H1 (cell line): ENCODE measurements at regions not wholly inside any gene's neighbourhood (a gene's known extent, or its start where the extent isn't known, plus 50 kb on each side); places are given as distances from the start of the nearest gene placed in this dataset.

ENCODE experiments used
- BCL11A ChIP-seq, 2 experiments: IDR thresholded peaks; one replicate each; pipeline ENCODE4 v1.6.1; 2011; ENCODE audit warnings: low read depth in 2 of 2, low read length in 2 of 2, mild to moderate bottlenecking in 2 of 2
- CEBPB ChIP-seq: IDR thresholded peaks from 2 replicates; pipeline ENCODE4 v1.6.1; 2012; ENCODE audit warnings: low read depth, low read length
- EZH2 ChIP-seq: fragments of 200-600 bp; sonication (generic); IDR thresholded peaks from 2 replicates; pipeline ENCODE4 v1.7.1; 2012; ENCODE audit warnings: low read depth, mild to moderate bottlenecking, moderate library complexity, low read length, inconsistent platforms; ENCODE audit not compliant: severe bottlenecking
- FOSL1 ChIP-seq: IDR thresholded peaks from 2 replicates; pipeline ENCODE4 v1.6.1; 2011; ENCODE audit warnings: mild to moderate bottlenecking, low read depth, low read length, moderate library complexity; ENCODE audit not compliant: insufficient read depth
- POLR2A ChIP-seq, 2 experiments: IDR thresholded peaks; 1 replicate in 1 of 2; 2 replicates in 1 of 2; pipeline ENCODE4 v1.6.1; 2011; ENCODE audit warnings: low read depth in 2 of 2, low read length in 2 of 2, mild to moderate bottlenecking in 2 of 2; ENCODE audit errors: control extremely low read depth in 1 of 2
- POLR2AphosphoS5 ChIP-seq: IDR thresholded peaks from 2 replicates; pipeline ENCODE4 v1.6.1; 2011; ENCODE audit warnings: low read depth, low read length
- RAD21 ChIP-seq, 2 experiments: IDR thresholded peaks in 1 of 2; conservative IDR thresholded peaks in 1 of 2; 2 replicates each; pipeline ENCODE4 v1.6.1; 2011; ENCODE audit warnings: low read depth in 2 of 2, low read length in 2 of 2, improper control_type of control experiment in 1 of 2, inconsistent platforms in 1 of 2, mild to moderate bottlenecking in 1 of 2, moderate library complexity in 1 of 2
- RFX5 ChIP-seq: IDR thresholded peaks from 2 replicates; pipeline ENCODE4 v1.6.1; 2011; ENCODE audit warnings: low read depth, low read length, improper control_type of control experiment, borderline replicate concordance
- SIN3A ChIP-seq, 2 experiments: IDR thresholded peaks in 1 of 2; conservative IDR thresholded peaks in 1 of 2; 2 replicates each; pipeline ENCODE4 v1.6.1; 2011 to 2012; ENCODE audit warnings: low read length in 2 of 2, improper control_type of control experiment in 1 of 2, low read depth in 1 of 2, mild to moderate bottlenecking in 1 of 2
- TBP ChIP-seq: IDR thresholded peaks from 2 replicates; pipeline ENCODE4 v1.6.1; 2011; ENCODE audit warnings: low read depth, low read length, improper control_type of control experiment
- ZNF274 ChIP-seq: IDR thresholded peaks from 2 replicates; pipeline ENCODE4 v1.7.0; 2012; ENCODE audit warnings: low read length, borderline replicate concordance; ENCODE audit errors: extremely low read depth
- TF ChIP-seq, protein P1 (sequence below), 3 experiments: IDR thresholded peaks; 1 replicate in 2 of 3; 2 replicates in 1 of 3; pipeline versions ENCODE4 v1.5.1 to v1.6.1; 2011; ENCODE audit warnings: low read length in 3 of 3, mild to moderate bottlenecking in 3 of 3, inconsistent platforms in 2 of 3, low read depth in 1 of 3, moderate library complexity in 1 of 3; ENCODE audit not compliant: insufficient read depth in 1 of 3; ENCODE audit errors: control extremely low read depth in 1 of 3
- TF ChIP-seq, protein P2 (sequence below): IDR thresholded peaks from 2 replicates; pipeline ENCODE4 v1.6.1; 2012; ENCODE audit warnings: inconsistent platforms

DNA sequence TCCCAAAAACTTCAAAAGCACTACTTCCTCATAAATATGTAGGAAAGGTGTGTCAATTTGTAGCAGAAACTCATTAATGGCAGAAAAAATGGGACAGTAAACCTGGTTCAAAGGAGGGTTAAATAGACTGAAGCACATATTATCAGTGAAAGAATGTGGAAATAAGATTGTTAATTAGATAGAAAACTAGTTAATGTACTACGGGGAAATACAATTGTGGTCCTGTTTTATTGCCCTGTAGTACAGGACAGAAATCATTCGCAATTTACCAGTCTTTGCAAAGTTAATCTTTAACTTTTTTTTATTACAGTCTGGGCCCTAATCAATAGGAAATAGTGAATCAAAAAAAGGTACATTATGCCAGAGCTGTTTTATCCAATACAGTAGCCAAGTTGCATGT is 82.0 kb upstream of the PAK5 start:
- TF ChIP-seq FOSL1: no peak
- TF ChIP-seq, protein P1, sequence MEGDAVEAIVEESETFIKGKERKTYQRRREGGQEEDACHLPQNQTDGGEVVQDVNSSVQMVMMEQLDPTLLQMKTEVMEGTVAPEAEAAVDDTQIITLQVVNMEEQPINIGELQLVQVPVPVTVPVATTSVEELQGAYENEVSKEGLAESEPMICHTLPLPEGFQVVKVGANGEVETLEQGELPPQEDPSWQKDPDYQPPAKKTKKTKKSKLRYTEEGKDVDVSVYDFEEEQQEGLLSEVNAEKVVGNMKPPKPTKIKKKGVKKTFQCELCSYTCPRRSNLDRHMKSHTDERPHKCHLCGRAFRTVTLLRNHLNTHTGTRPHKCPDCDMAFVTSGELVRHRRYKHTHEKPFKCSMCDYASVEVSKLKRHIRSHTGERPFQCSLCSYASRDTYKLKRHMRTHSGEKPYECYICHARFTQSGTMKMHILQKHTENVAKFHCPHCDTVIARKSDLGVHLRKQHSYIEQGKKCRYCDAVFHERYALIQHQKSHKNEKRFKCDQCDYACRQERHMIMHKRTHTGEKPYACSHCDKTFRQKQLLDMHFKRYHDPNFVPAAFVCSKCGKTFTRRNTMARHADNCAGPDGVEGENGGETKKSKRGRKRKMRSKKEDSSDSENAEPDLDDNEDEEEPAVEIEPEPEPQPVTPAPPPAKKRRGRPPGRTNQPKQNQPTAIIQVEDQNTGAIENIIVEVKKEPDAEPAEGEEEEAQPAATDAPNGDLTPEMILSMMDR (IDR thresholded peaks at IDR 0.05; ENCODE audit: control extremely low read depth in 1 of 3, insufficient read depth in 1 of 3, low read depth in 1 of 3, low read length in 3 of 3): no peak
- TF ChIP-seq BCL11A (IDR thresholded peaks at IDR 0.05; ENCODE audit: low read depth in 2 of 2, low read length in 2 of 2): no peak
- TF ChIP-seq ZNF274: no peak
- TF ChIP-seq RFX5: no peak
- no peak for TF ChIP-seq CEBPB
- no peak for TF ChIP-seq TBP
- no peak for TF ChIP-seq POLR2A (IDR thresholded peaks at IDR 0.05; ENCODE audit: control extremely low read depth in 1 of 2, low read depth in 2 of 2, low read length in 2 of 2)
- no peak for TF ChIP-seq RAD21 (IDR thresholded peaks at IDR 0.05 in 1 of 2, conservative IDR thresholded peaks at IDR 0.05 in 1 of 2; ENCODE audit: low read depth in 2 of 2, low read length in 2 of 2)
- no peak for TF ChIP-seq SIN3A (conservative IDR thresholded peaks at IDR 0.05 in 1 of 2, IDR thresholded peaks at IDR 0.05 in 1 of 2; ENCODE audit: low read depth in 1 of 2, low read length in 2 of 2)
- TF ChIP-seq, protein P2, sequence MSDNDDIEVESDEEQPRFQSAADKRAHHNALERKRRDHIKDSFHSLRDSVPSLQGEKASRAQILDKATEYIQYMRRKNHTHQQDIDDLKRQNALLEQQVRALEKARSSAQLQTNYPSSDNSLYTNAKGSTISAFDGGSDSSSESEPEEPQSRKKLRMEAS: no peak
- no peak for TF ChIP-seq POLR2AphosphoS5
- TF ChIP-seq EZH2: no peak
